Colonic mucosa (tissue), 4 donors: ENCODE measurements at regions not wholly inside any gene's neighbourhood (a gene's known extent, or its start where the extent isn't known, plus 50 kb on each side); places are given as distances from the start of the nearest gene placed in this dataset.

Experiments
- DNase-seq: peaks from one replicate; pipeline ENCODE4 v3.0.0-alpha.2; 2020
- H3K27ac ChIP-seq: fragments of 200-600 bp; one replicate; pipeline ENCODE4 v1.8.0; 2021
- H3K27me3 ChIP-seq: fragments of 200-600 bp; one replicate; pipeline ENCODE4 v1.8.0; 2021
- H3K36me3 ChIP-seq: fragments of 200-600 bp; one replicate; pipeline ENCODE4 v1.8.0; 2021
- H3K4me1 ChIP-seq: fragments of 200-600 bp; one replicate; pipeline ENCODE4 v1.8.0; 2021; ENCODE audit warnings: mild to moderate bottlenecking
- H3K4me3 ChIP-seq: fragments of 200-600 bp; one replicate; pipeline ENCODE4 v1.8.0; 2021
- H3K9ac ChIP-seq, 2 donors: one replicate each; pipeline ENCODE4 v1.7.0; 2013; ENCODE audit warnings: control low read depth in 2 of 2, low read depth in 2 of 2, low read length in 2 of 2
- H3K9me3 ChIP-seq: fragments of 200-600 bp; one replicate; pipeline ENCODE4 v1.8.0; 2021
- CTCF ChIP-seq: fragments of 200-600 bp; IDR thresholded peaks from one replicate; pipeline ENCODE4 v1.8.0; 2022; ENCODE audit warnings: antibody characterized with exemption, mild to moderate bottlenecking
- intact Hi-C: fragments of 100-400 bp; cut with DNase I; formaldehyde crosslinking; loops from one replicate; pipeline ENCODE4 v1.14.1; 2022
- donor health status: healthy.
- donor health status: DM: no; HTN: no; CAD: no.
- donor health status: DM: no; HTN: no; CAD: no.

GRCh38 chr2:238578256-238578655 is 151.5 kb downstream of the ASB1 start:
- DNase-seq: no peak
- H3K4me1 ChIP-seq: no peaks in the 10 kb centered on the region
- no peak overlapping the region for H3K27ac ChIP-seq
- H3K9me3 ChIP-seq: no peaks in the 10 kb centered on the region
- H3K27me3 ChIP-seq: no peaks in the 10 kb centered on the region
- no peak overlapping the region for H3K4me3 ChIP-seq
- intact Hi-C loops: loop anchor here (10.0 kb wide), 1 partner anchor 223 kb away; no protein-coding TSS in a partner anchor
- no peaks in the 10 kb centered on the region for H3K36me3 ChIP-seq
- no peak for TF ChIP-seq CTCF
- H3K9ac ChIP-seq: no peak overlapping the region

- no peak for TF ChIP-seq CTCF
- no peaks in the 10 kb centered on the region for H3K9me3 ChIP-seq
- no peaks in the 10 kb centered on the region for H3K36me3 ChIP-seq
- H3K27me3 ChIP-seq: no peaks in the 10 kb centered on the region
- H3K27ac ChIP-seq: no peak overlapping the region
- intact Hi-C loops: no loop called here
- no peak overlapping the region for H3K9ac ChIP-seq
- H3K4me1 ChIP-seq: no peaks in the 10 kb centered on the region
- DNase-seq: no peak
- no peak overlapping the region for H3K4me3 ChIP-seq
Observed at GRCh38 chr2:238580486-238580885, 153.8 kb downstream of the ASB1 start.

GRCh38 chr2:238581126-238581525 is 154.4 kb downstream of the ASB1 start:
- Histone ChIP-seq H3K27ac (no peak overlapping the region), H3K36me3 (no peaks in the 10 kb centered on the region), H3K4me1 (no peaks in the 10 kb centered on the region), H3K9ac (no peak overlapping the region), H3K4me3 (no peak overlapping the region), H3K27me3 (no peaks in the 10 kb centered on the region), H3K9me3 (no peaks in the 10 kb centered on the region)
- DNase-seq: no peak
- intact Hi-C loops: no loop called here
- no peak for TF ChIP-seq CTCF

GRCh38 chr2:238582159-238582558 is 155.4 kb downstream of the ASB1 start:
- TF ChIP-seq CTCF: no peak
- no peak overlapping the region for H3K9ac ChIP-seq
- no peak overlapping the region for H3K27ac ChIP-seq
- intact Hi-C loops: no loop called here
- H3K27me3 ChIP-seq: no peaks in the 10 kb centered on the region
- no peaks in the 10 kb centered on the region for H3K9me3 ChIP-seq
- DNase-seq: no peak
- no peaks in the 10 kb centered on the region for H3K4me1 ChIP-seq
- H3K36me3 ChIP-seq: no peaks in the 10 kb centered on the region
- H3K4me3 ChIP-seq: no peak overlapping the region

- no peak overlapping the region for H3K27ac ChIP-seq
- no peak for DNase-seq
- TF ChIP-seq CTCF: no peak
Observed at GRCh38 chr2:238584617-238585016, 157.9 kb downstream of the ASB1 start.

More at GRCh38 chr2:238584617-238585016, 157.9 kb downstream of the ASB1 start:
- no peak overlapping the region for H3K9ac ChIP-seq
- H3K4me3 ChIP-seq: no peak overlapping the region
- intact Hi-C loops: no loop called here
- H3K9me3 ChIP-seq: no peaks in the 10 kb centered on the region
- H3K4me1 ChIP-seq: no peaks in the 10 kb centered on the region
- no peaks in the 10 kb centered on the region for H3K36me3 ChIP-seq
- no peaks in the 10 kb centered on the region for H3K27me3 ChIP-seq
